SU-DHL-6 (cell line): ENCODE measurements at regions not wholly inside any gene's neighbourhood (a gene's known extent, or its start where the extent isn't known, plus 50 kb on each side); places are given as distances from the start of the nearest gene placed in this dataset.

Source experiments
- H2AFZ ChIP-seq: fragments of 200-600 bp; sonication (generic); 2 replicates; pipeline ENCODE4 v1.6.1; 2014; ENCODE audit warnings: low read depth, mild to moderate bottlenecking, moderate library complexity, mixed read lengths, antibody characterized with exemption, low read length; ENCODE audit not compliant: severe bottlenecking
- H3F3A ChIP-seq: fragments of 200-600 bp; shearing (Covaris generic); 2 replicates; pipeline ENCODE4 v1.6.0; 2016; ENCODE audit warnings: antibody characterized with exemption, mild to moderate bottlenecking; ENCODE audit not compliant: insufficient read depth
- H3K27ac ChIP-seq: fragments of 200-600 bp; sonication (generic); 2 replicates; pipeline ENCODE4 v1.5.1; 2016; ENCODE audit warnings: low read depth, mild to moderate bottlenecking, low read length, moderate library complexity, mixed read lengths
- H3K27me3 ChIP-seq: fragments of 200-600 bp; sonication (generic), shearing (Covaris generic); 2 replicates; pipeline ENCODE4 v1.6.0; 2014; ENCODE audit warnings: mild to moderate bottlenecking, low read length
- H3K36me3 ChIP-seq: fragments of 200-600 bp; sonication (generic); 2 replicates; pipeline ENCODE4 v1.6.1; 2014; ENCODE audit warnings: mild to moderate bottlenecking, low read length, mixed read lengths
- H3K4me2 ChIP-seq: fragments of 300-600, 200-600 bp; shearing (Covaris generic), sonication (generic); 2 replicates; pipeline ENCODE4 v1.6.0; 2014; ENCODE audit warnings: low read length, low read depth, mild to moderate bottlenecking; ENCODE audit not compliant: poor library complexity, severe bottlenecking
- H3K4me3 ChIP-seq: fragments of 200-600 bp; sonication (generic); 2 replicates; pipeline ENCODE4 v1.5.1; 2014; ENCODE audit warnings: antibody characterized with exemption, low read length, mild to moderate bottlenecking, mixed read lengths; ENCODE audit not compliant: insufficient read depth, poor library complexity, severe bottlenecking
- H3K79me2 ChIP-seq: fragments of 200-600 bp; sonication (generic); 2 replicates; pipeline ENCODE4 v1.6.1; 2014; ENCODE audit warnings: mild to moderate bottlenecking, low read length, moderate library complexity; ENCODE audit not compliant: insufficient read depth
- H3K9ac ChIP-seq: fragments of 200-600 bp; sonication (generic); 2 replicates; pipeline ENCODE4 v1.7.0; 2014; ENCODE audit warnings: mild to moderate bottlenecking, low read length
- H3K9me2 ChIP-seq: fragments of 200-600 bp; sonication (generic); replicated peaks from 2 replicates; pipeline ENCODE4 v1.6.1; 2014; ENCODE audit warnings: low read length; ENCODE audit not compliant: insufficient read depth
- H3K9me3 ChIP-seq: fragments of 200-600 bp; sonication (generic); 2 replicates; pipeline ENCODE4 v1.6.1; 2014; ENCODE audit warnings: low read length, mixed read lengths; ENCODE audit not compliant: insufficient read depth
- H4K20me1 ChIP-seq: fragments of 200-600 bp; sonication (generic); 2 replicates; pipeline ENCODE4 v1.6.1; 2014; ENCODE audit warnings: low read depth, mild to moderate bottlenecking, antibody characterized with exemption, low read length, moderate library complexity, mixed read lengths
- EZH2phosphoT487 ChIP-seq: fragments of 200-600 bp; sonication (generic), shearing (Covaris generic); conservative IDR thresholded peaks from 2 replicates; pipeline ENCODE4 v1.6.1; 2018; ENCODE audit warnings: mild to moderate bottlenecking, antibody characterized with exemption, low read length, moderate library complexity, mixed read lengths
- TF ChIP-seq, protein P1 (sequence below): fragments of 200-600 bp; sonication (generic); IDR thresholded peaks from one replicate; pipeline ENCODE4 v1.5.1; 2017; ENCODE audit warnings: antibody characterized with exemption, mild to moderate bottlenecking, low read length, moderate library complexity; ENCODE audit not compliant: insufficient read depth, poor library complexity, severe bottlenecking

DNA sequence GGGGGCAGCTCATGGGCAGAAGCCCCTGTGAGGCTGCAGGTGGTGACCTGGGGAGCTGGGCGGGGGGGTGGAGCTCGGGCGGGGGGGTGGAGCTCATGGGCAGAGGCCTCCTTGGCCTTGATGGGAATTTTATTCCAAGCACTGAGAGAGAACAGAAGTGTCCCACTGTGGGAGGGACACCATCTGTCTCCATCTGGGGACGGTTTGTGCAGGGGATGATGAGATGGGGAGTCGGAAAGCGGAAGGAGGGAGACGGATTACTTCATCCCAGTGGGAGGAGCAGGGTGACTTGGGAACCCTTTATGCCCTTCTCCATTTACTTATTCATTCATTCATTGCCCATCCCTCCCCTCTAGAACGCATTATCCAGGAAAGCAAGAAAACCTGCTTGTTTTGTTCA, 304.7 kb downstream of the ADGRD1 start:
- Histone ChIP-seq H3K36me3 (no peaks in the 10 kb centered on the region), H2AFZ (no peak overlapping the region), H3K4me3 (no peak overlapping the region), H3F3A (no peaks in the 10 kb centered on the region), H3K79me2 (no peaks in the 10 kb centered on the region), H3K9me3 (no peaks in the 10 kb centered on the region), H3K9ac (no peak overlapping the region), H4K20me1 (no peaks in the 10 kb centered on the region), H3K4me2 (no peak overlapping the region), H3K27me3 (no peaks in the 10 kb centered on the region), H3K27ac (no peak overlapping the region), H3K9me2 (no peaks in the 10 kb centered on the region)
- no peak for TF ChIP-seq EZH2phosphoT487
- TF ChIP-seq, protein P1, sequence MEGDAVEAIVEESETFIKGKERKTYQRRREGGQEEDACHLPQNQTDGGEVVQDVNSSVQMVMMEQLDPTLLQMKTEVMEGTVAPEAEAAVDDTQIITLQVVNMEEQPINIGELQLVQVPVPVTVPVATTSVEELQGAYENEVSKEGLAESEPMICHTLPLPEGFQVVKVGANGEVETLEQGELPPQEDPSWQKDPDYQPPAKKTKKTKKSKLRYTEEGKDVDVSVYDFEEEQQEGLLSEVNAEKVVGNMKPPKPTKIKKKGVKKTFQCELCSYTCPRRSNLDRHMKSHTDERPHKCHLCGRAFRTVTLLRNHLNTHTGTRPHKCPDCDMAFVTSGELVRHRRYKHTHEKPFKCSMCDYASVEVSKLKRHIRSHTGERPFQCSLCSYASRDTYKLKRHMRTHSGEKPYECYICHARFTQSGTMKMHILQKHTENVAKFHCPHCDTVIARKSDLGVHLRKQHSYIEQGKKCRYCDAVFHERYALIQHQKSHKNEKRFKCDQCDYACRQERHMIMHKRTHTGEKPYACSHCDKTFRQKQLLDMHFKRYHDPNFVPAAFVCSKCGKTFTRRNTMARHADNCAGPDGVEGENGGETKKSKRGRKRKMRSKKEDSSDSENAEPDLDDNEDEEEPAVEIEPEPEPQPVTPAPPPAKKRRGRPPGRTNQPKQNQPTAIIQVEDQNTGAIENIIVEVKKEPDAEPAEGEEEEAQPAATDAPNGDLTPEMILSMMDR, result no peak

GRCh38 chr12:131260251-131260905, 306.7 kb downstream of the ADGRD1 start:
- H3K36me3 ChIP-seq, result no peaks in the 10 kb centered on the region
- no peak overlapping the region for H3K4me2 ChIP-seq
- no peak overlapping the region for H3K27ac ChIP-seq
- TF ChIP-seq, protein P1, result no peak
- no peak for TF ChIP-seq EZH2phosphoT487
- H3K9me3 ChIP-seq, result no peaks in the 10 kb centered on the region
- no peak overlapping the region for H3K9ac ChIP-seq
- H3K79me2 ChIP-seq, result no peaks in the 10 kb centered on the region
- no peak overlapping the region for H2AFZ ChIP-seq
- H4K20me1 ChIP-seq, result no peaks in the 10 kb centered on the region
- H3K4me3 ChIP-seq, result no peak overlapping the region
- no peaks in the 10 kb centered on the region for H3F3A ChIP-seq
- H3K27me3 ChIP-seq, result no peaks in the 10 kb centered on the region
- no peaks in the 10 kb centered on the region for H3K9me2 ChIP-seq

DNA sequence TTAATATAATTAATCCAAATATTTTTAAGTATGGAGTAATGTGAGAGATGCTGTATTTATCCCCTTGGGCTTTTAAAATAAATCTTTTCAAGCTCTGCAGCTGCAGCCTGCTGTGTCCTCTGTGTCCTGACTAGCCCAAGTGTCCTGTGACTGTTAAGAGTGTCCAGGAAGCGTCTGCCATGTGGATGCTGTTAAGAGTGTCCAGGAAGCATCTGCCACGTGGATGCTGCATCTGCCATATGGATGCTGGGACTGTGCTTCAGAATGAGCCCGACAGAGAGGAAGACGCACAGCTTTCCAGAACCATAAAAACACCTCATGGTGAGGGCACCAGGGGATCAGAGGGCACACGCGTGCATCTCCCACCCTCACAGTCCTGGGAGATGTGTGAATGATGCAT, 307.2 kb downstream of the ADGRD1 start:
- H3F3A ChIP-seq, result no peaks in the 10 kb centered on the region
- no peaks in the 10 kb centered on the region for H3K36me3 ChIP-seq
- H3K4me2 ChIP-seq, result no peak overlapping the region
- H3K4me3 ChIP-seq, result no peak overlapping the region
- no peaks in the 10 kb centered on the region for H3K9me2 ChIP-seq
- no peak overlapping the region for H3K9ac ChIP-seq
- H4K20me1 ChIP-seq, result no peaks in the 10 kb centered on the region
- TF ChIP-seq, protein P1, result no peak
- no peak for TF ChIP-seq EZH2phosphoT487
- no peak overlapping the region for H2AFZ ChIP-seq
- H3K27me3 ChIP-seq, result no peaks in the 10 kb centered on the region
- no peaks in the 10 kb centered on the region for H3K79me2 ChIP-seq
- H3K9me3 ChIP-seq, result no peaks in the 10 kb centered on the region
- H3K27ac ChIP-seq, result no peak overlapping the region
